ENCODE measurements at regions not wholly inside any gene's neighbourhood (a gene's known extent, or its start where the extent isn't known, plus 50 kb on each side); places are given as distances from the start of the nearest gene placed in this dataset.

- Histone ChIP-seq H3K27me3 (no peaks in the 10 kb centered on the region), H3K4me3 (no peak overlapping the region), H3K27ac (no peak overlapping the region), H3K4me1 (ENCODE audit: low read depth) (no peaks in the 10 kb centered on the region), H3K36me3 (no peaks in the 10 kb centered on the region), H3K9me3 (ENCODE audit: low read depth) (no peaks in the 10 kb centered on the region)
- DNase-seq (ENCODE audit: low read depth in 1 of 2, low spot score in 1 of 2) = no peak
- no peak for TF ChIP-seq CTCF (IDR thresholded peaks at IDR 0.05; ENCODE audit: low read depth, low read length)
These were observed 66.4 kb upstream of the SLC38A4 start for GRCh38 chr12:46892034-46892705.

GRCh38 chr12:46892887-46893286 lies 67.1 kb upstream of the SLC38A4 start:
- no peaks in the 10 kb centered on the region for H3K27me3 ChIP-seq
- H3K4me1 ChIP-seq (ENCODE audit: low read depth) = no peaks in the 10 kb centered on the region
- H3K9me3 ChIP-seq (ENCODE audit: low read depth) = no peaks in the 10 kb centered on the region
- H3K36me3 ChIP-seq = no peaks in the 10 kb centered on the region
- H3K4me3 ChIP-seq = no peak overlapping the region
- TF ChIP-seq CTCF (IDR thresholded peaks at IDR 0.05; ENCODE audit: low read depth, low read length) = no peak
- no peak overlapping the region for H3K27ac ChIP-seq
- DNase-seq (ENCODE audit: low read depth in 1 of 2, low spot score in 1 of 2) = no peak

- no peak for TF ChIP-seq CTCF (IDR thresholded peaks at IDR 0.05; ENCODE audit: low read depth, low read length)
- H3K36me3 ChIP-seq = no peaks in the 10 kb centered on the region
- no peak for DNase-seq (ENCODE audit: low read depth in 1 of 2, low spot score in 1 of 2)
These were observed 67.6 kb upstream of the SLC38A4 start for GRCh38 chr12:46893434-46893833.

GRCh38 chr12:46895726-46896125 lies 69.9 kb upstream of the SLC38A4 start:
- Histone ChIP-seq H3K36me3 (no peaks in the 10 kb centered on the region), H3K9me3 (ENCODE audit: low read depth) (no peaks in the 10 kb centered on the region), H3K4me1 (ENCODE audit: low read depth) (no peaks in the 10 kb centered on the region), H3K4me3 (no peak overlapping the region), H3K27me3 (no peaks in the 10 kb centered on the region), H3K27ac (no peak overlapping the region)
- no peak for DNase-seq (ENCODE audit: low read depth in 1 of 2, low spot score in 1 of 2)
- TF ChIP-seq CTCF (IDR thresholded peaks at IDR 0.05; ENCODE audit: low read depth, low read length) = no peak

More at GRCh38 chr12:46893434-46893833, 67.6 kb upstream of the SLC38A4 start:
- Histone ChIP-seq H3K4me3 (no peak overlapping the region), H3K27me3 (no peaks in the 10 kb centered on the region), H3K27ac (no peak overlapping the region), H3K4me1 (ENCODE audit: low read depth) (no peaks in the 10 kb centered on the region), H3K9me3 (ENCODE audit: low read depth) (no peaks in the 10 kb centered on the region)

- DNase-seq (ENCODE audit: low read depth in 1 of 2, low spot score in 1 of 2) = no peak
- Histone ChIP-seq H3K27ac (no peak overlapping the region), H3K4me1 (ENCODE audit: low read depth) (no peaks in the 10 kb centered on the region), H3K27me3 (no peaks in the 10 kb centered on the region), H3K9me3 (ENCODE audit: low read depth) (no peaks in the 10 kb centered on the region), H3K36me3 (no peaks in the 10 kb centered on the region), H3K4me3 (no peak overlapping the region)
- TF ChIP-seq CTCF (IDR thresholded peaks at IDR 0.05; ENCODE audit: low read depth, low read length) = no peak
These were observed 70.9 kb upstream of the SLC38A4 start for GRCh38 chr12:46896680-46897079.

Data from cardiac muscle cell (in vitro differentiated cells and primary cell).